ENCODE measurements at regions not wholly inside any gene's neighbourhood (a gene's known extent, or its start where the extent isn't known, plus 50 kb on each side); places are given as distances from the start of the nearest gene placed in this dataset.

GRCh38 chr20:6401893-6402557 lies 279.2 kb upstream of the FERMT1 start:
- TF ChIP-seq CTCF (IDR thresholded peaks at IDR 0.05; ENCODE audit: low read depth, low read length, missing input control): no peak
- no peak for TF ChIP-seq REST (IDR thresholded peaks at IDR 0.05)
- no peak for TF ChIP-seq GABPA (IDR thresholded peaks at IDR 0.05 in 1 of 2, conservative IDR thresholded peaks at IDR 0.05 in 1 of 2)
- no peak for TF ChIP-seq NR2F2 (IDR thresholded peaks at IDR 0.05)
- no peak for TF ChIP-seq TAF1 (conservative IDR thresholded peaks at IDR 0.05)
- TF ChIP-seq RAD21 (IDR thresholded peaks at IDR 0.05): no peak
- no peak for TF ChIP-seq FOXA1 (IDR thresholded peaks at IDR 0.05)
- TF ChIP-seq RXRA (IDR thresholded peaks at IDR 0.05): no peak
- no peak for TF ChIP-seq EGR1 (IDR thresholded peaks at IDR 0.05; ENCODE audit: low read depth in 2 of 2)
- no peak for TF ChIP-seq ATF3 (IDR thresholded peaks at IDR 0.05)
- no peak for TF ChIP-seq ZBTB33 (IDR thresholded peaks at IDR 0.05)
- TF ChIP-seq YY1 (IDR thresholded peaks at IDR 0.05): no peak
- TF ChIP-seq JUND (IDR thresholded peaks at IDR 0.05): no peak
- TF ChIP-seq MAX (IDR thresholded peaks at IDR 0.05): no peak
